GM10248 (cell line): ENCODE measurements at regions not wholly inside any gene's neighbourhood (a gene's known extent, or its start where the extent isn't known, plus 50 kb on each side); places are given as distances from the start of the nearest gene placed in this dataset.

ENCODE experiments used
- CTCF ChIA-PET: fragments of 300-600 bp; sonication (Branson Sonifier 250); formaldehyde crosslinking; extraction: SDS; loops from one replicate; lab custom pipeline; 2021; ENCODE audit warnings: antibody characterized with exemption; lab: Yijun Ruan, JAX
- POLR2A ChIA-PET: fragments of 350-650 bp; sonication (Branson Sonifier 250); formaldehyde crosslinking; extraction: SDS; loops from one replicate; lab custom pipeline; 2020; ENCODE audit warnings: antibody characterized with exemption; lab: Yijun Ruan, JAX
- DNase-seq: peaks from one replicate; pipeline ENCODE4 v3.0.0; 2012; ENCODE audit errors: extremely low spot score
- TF ChIP-seq, protein P1 (sequence below): IDR thresholded peaks from 2 replicates; pipeline ENCODE4 v1.5.1; 2012; ENCODE audit warnings: mild to moderate bottlenecking, low read depth; ENCODE audit errors: extremely low read depth, missing control alignments, control extremely low read depth

DNA sequence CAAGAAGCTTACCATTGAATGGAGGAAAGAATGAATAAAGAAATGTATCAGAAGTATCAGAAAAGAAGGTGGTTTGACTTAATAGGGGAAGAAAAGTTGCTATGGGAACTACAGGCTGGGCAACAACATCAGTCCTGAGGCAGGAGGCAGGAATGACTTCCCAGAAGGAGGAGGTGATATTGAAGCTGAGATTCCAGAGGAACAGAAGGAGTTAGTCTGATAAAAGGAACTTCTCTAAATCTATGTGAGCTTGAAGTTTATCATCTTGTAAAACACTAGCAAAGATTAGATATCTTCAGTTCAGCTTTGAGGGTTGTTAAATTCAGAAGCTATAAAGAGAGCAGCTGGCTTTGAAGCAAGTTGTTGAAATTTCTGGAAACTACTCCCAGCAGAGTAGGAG lies 213.3 kb upstream of the THRB start:
- DNase-seq = no peak
- TF ChIP-seq, protein P1, sequence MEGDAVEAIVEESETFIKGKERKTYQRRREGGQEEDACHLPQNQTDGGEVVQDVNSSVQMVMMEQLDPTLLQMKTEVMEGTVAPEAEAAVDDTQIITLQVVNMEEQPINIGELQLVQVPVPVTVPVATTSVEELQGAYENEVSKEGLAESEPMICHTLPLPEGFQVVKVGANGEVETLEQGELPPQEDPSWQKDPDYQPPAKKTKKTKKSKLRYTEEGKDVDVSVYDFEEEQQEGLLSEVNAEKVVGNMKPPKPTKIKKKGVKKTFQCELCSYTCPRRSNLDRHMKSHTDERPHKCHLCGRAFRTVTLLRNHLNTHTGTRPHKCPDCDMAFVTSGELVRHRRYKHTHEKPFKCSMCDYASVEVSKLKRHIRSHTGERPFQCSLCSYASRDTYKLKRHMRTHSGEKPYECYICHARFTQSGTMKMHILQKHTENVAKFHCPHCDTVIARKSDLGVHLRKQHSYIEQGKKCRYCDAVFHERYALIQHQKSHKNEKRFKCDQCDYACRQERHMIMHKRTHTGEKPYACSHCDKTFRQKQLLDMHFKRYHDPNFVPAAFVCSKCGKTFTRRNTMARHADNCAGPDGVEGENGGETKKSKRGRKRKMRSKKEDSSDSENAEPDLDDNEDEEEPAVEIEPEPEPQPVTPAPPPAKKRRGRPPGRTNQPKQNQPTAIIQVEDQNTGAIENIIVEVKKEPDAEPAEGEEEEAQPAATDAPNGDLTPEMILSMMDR = no peak
- CTCF ChIA-PET = interaction anchor here (1.5 to 2.3 kb wide), 3 partner anchors 21 to 34 kb away, joined by 4 to 6 read pairs (median 6); no protein-coding TSS in a partner anchor
- POLR2A ChIA-PET = no interaction called here

DNA sequence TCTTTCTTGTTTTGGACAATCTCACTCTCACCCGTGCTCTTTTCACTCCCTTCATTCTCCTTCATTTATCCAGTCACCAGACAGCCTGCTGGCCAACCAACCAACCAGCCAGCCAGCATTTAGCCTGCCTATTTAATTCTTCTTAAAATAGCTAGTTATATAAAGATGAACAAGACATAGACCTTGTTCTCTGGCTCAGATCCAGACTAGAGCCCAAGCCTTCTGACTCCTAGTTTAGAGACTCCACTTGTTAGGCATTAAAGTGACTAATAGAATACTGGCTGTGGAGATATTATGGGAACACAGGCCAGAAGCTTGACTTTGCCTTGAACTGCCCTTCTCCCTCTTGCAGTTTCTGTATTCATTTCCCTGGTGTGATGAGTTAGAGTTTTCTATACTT lies 215.3 kb upstream of the THRB start:
- POLR2A ChIA-PET = no interaction called here
- DNase-seq = no peak
- TF ChIP-seq, protein P1 = no peak
- CTCF ChIA-PET = no interaction called here

DNA sequence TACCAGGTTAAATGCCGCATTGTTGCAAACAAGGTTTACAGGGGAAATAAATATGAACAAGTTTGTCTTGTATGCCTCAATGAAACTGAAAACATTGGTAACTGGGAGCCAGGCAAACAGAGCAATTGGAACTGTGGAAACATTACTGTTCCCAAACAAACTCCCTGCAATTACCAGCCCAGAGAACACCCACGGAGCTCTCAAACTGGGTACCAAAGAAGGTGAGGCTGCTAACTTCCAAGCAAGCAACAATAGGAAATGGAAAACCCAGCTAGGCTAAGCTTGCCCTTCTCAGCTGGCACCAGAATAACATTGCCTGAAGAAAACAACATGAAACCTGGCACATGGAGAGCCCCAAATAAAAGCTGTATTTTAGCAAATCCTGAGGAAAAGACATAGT lies 218.9 kb upstream of the THRB start:
- no peak for DNase-seq
- ChIA-PET POLR2A (no interaction called here), CTCF (no interaction called here)
- TF ChIP-seq, protein P1 = no peak

DNA sequence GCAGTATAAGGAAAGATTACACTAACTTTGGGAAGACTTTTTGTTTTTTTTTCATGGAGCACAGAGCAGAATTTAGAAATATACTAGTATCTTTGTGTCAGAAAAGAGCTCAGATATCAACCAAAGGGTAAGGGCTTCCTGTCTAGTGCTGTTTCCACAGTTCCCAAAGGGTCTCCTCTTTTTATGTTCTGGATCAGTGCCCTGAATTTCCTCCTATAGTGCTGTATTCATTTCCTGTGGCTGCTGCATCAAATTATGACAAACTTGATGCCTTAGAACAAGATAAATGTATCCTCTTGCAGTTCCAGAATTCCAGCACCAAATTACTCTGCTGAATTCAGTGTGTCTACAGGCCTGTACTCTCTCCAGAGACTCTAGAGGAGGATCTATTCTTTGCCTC lies 219.8 kb upstream of the THRB start:
- ChIA-PET CTCF (no interaction called here), POLR2A (no interaction called here)

DNA sequence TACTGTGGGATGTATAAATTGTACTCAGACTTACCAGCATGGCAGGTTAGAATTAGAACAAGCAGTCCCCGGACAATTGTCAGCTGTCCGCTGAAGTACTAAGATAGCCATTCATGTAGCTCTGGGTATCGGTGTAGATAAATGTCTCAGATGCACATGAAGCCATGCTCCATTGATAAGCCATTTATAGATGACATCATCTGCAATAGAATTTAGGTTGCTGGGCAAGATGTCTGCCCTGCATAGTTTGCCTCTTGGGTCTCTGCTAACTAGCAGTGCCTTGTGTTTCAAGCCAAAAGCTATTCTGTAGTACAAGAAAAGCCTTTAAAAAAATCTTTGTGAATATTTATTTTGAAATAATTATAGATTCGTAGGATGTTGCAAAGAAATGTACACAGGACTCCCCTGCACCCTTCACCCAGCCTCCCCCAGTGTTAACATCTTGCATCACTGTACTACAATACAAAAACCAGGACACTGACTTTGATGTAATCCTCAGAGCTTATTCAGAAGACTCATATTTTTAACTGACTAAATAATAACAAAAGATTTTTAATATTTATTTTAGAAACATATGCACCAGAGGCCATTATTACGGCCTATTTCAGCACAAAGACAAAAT lies 220.6 kb upstream of the THRB start:
- DNase-seq = no peak
- POLR2A ChIA-PET = no interaction called here
- TF ChIP-seq, protein P1 = no peak
- CTCF ChIA-PET = interaction anchor here (1.3 to 1.4 kb wide), 3 partner anchors 8 to 28 kb away, joined by 3 read pairs; no protein-coding TSS in a partner anchor

More for the DNA sequence above, 219.8 kb upstream of the THRB start:
- TF ChIP-seq, protein P1 = no peak
- no peak for DNase-seq

DNA sequence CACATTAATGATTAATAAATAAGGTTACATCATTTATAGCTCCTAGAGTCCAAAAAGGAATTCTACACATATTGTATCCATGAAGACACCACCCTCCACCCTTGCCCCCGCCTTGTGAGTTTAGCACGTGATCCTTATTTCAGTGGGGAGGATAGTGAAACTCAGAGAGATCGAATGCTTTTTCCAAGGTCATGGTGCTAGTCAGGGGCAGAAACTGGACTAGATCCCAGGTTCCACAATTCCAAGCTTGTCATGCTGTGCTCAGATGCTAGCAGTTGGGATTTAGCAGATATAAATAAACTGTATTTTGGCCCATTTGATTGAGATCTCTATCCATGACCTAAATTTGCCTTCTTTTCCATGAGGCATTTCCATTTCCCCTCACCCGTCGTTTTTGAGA lies 227.4 kb upstream of the THRB start:
- no peak for DNase-seq
- TF ChIP-seq, protein P1 = no peak
- CTCF ChIA-PET = interaction anchor here (1.0 to 1.8 kb wide), 3 partner anchors 10 to 13 kb away, joined by 3 to 4 read pairs (median 3); no protein-coding TSS in a partner anchor
- POLR2A ChIA-PET = no interaction called here
